ENCODE measurements at regions not wholly inside any gene's neighbourhood (a gene's known extent, or its start where the extent isn't known, plus 50 kb on each side); places are given as distances from the start of the nearest gene placed in this dataset.

GRCh38 chr1:177517546-177517945 lies 346.8 kb downstream of the BRINP2 start:
- intact Hi-C loops (cut with micrococcal nuclease; ENCODE audit: unreplicated experiment) = no loop called here
- ChIA-PET POLR2A (ENCODE audit: unreplicated experiment) (no interaction called here), CTCF (no interaction called here)
- no TSS peak for BruUV-seq (replicated peaks)
- no peaks in the 10 kb centered on the region for H3K9me2 ChIP-seq (ENCODE audit: insufficient read depth)
- H3K4me1 ChIP-seq (replicated peaks; ENCODE audit: insufficient read depth) = no peaks in the 10 kb centered on the region
- H3F3A ChIP-seq (ENCODE audit: insufficient read depth, low read depth) = no peaks in the 10 kb centered on the region
- no peak overlapping the region for H3K27ac ChIP-seq
- H3K4me3 ChIP-seq = no peak overlapping the region
- no peaks in the 10 kb centered on the region for H3K9me3 ChIP-seq (ENCODE audit: insufficient read depth, low read depth)
- H2AFZ ChIP-seq = no peak overlapping the region
- no peaks in the 10 kb centered on the region for H3K27me3 ChIP-seq (ENCODE audit: insufficient read depth, low read depth)
- no peaks in the 10 kb centered on the region for H3K79me2 ChIP-seq (ENCODE audit: low read depth)
- H4K20me1 ChIP-seq (ENCODE audit: insufficient read depth) = no peaks in the 10 kb centered on the region
- no peak for DNase-seq
- no peaks in the 10 kb centered on the region for H3K36me3 ChIP-seq (ENCODE audit: low read depth)
- TF ChIP-seq CTCF (conservative IDR thresholded peaks at IDR 0.05) (no peak), EZH2 (IDR thresholded peaks at IDR 0.05; ENCODE audit: low read depth) (no peak)
- no peak overlapping the region for H3K4me2 ChIP-seq

- no peak overlapping the region for H2AFZ ChIP-seq
- BruUV-seq (replicated peaks) = no TSS peak
These were observed 343.4 kb downstream of the BRINP2 start for GRCh38 chr1:177514207-177514606.

GRCh38 chr1:177511036-177511435 lies 340.3 kb downstream of the BRINP2 start:
- no peaks in the 10 kb centered on the region for H3K36me3 ChIP-seq (ENCODE audit: low read depth)
- no peak overlapping the region for H3K27ac ChIP-seq
- H3K4me2 ChIP-seq = no peak overlapping the region
- no peak for TF ChIP-seq CTCF (conservative IDR thresholded peaks at IDR 0.05)
- TF ChIP-seq EZH2 (IDR thresholded peaks at IDR 0.05; ENCODE audit: low read depth) = no peak
- H4K20me1 ChIP-seq (ENCODE audit: insufficient read depth) = no peaks in the 10 kb centered on the region
- no TSS peak for BruUV-seq (replicated peaks)
- intact Hi-C loops (cut with micrococcal nuclease; ENCODE audit: unreplicated experiment) = no loop called here
- H3K4me1 ChIP-seq (replicated peaks; ENCODE audit: insufficient read depth) = no peaks in the 10 kb centered on the region
- no peak overlapping the region for H2AFZ ChIP-seq
- H3F3A ChIP-seq (ENCODE audit: insufficient read depth, low read depth) = no peaks in the 10 kb centered on the region
- H3K79me2 ChIP-seq (ENCODE audit: low read depth) = no peaks in the 10 kb centered on the region
- no peaks in the 10 kb centered on the region for H3K9me2 ChIP-seq (ENCODE audit: insufficient read depth)
- ChIA-PET CTCF (no interaction called here), POLR2A (ENCODE audit: unreplicated experiment) (no interaction called here)
- no peaks in the 10 kb centered on the region for H3K9me3 ChIP-seq (ENCODE audit: insufficient read depth, low read depth)
- H3K4me3 ChIP-seq = no peak overlapping the region
- no peaks in the 10 kb centered on the region for H3K27me3 ChIP-seq (ENCODE audit: insufficient read depth, low read depth)
- DNase-seq = no peak

More at GRCh38 chr1:177514207-177514606, 343.4 kb downstream of the BRINP2 start:
- H3K4me3 ChIP-seq = no peak overlapping the region
- intact Hi-C loops (cut with micrococcal nuclease; ENCODE audit: unreplicated experiment) = no loop called here
- H3K9me3 ChIP-seq (ENCODE audit: insufficient read depth, low read depth) = no peaks in the 10 kb centered on the region
- no peaks in the 10 kb centered on the region for H3K4me1 ChIP-seq (replicated peaks; ENCODE audit: insufficient read depth)
- no peak overlapping the region for H3K27ac ChIP-seq
- no peaks in the 10 kb centered on the region for H3K36me3 ChIP-seq (ENCODE audit: low read depth)
- H3K4me2 ChIP-seq = no peak overlapping the region
- TF ChIP-seq EZH2 (IDR thresholded peaks at IDR 0.05; ENCODE audit: low read depth) (no peak), CTCF (conservative IDR thresholded peaks at IDR 0.05) (no peak)
- POLR2A ChIA-PET (ENCODE audit: unreplicated experiment) = no interaction called here
- DNase-seq = no peak
- H3K27me3 ChIP-seq (ENCODE audit: insufficient read depth, low read depth) = no peaks in the 10 kb centered on the region
- no peaks in the 10 kb centered on the region for H3K9me2 ChIP-seq (ENCODE audit: insufficient read depth)
- H3F3A ChIP-seq (ENCODE audit: insufficient read depth, low read depth) = no peaks in the 10 kb centered on the region
- CTCF ChIA-PET = no interaction called here
- H3K79me2 ChIP-seq (ENCODE audit: low read depth) = no peaks in the 10 kb centered on the region
- H4K20me1 ChIP-seq (ENCODE audit: insufficient read depth) = no peaks in the 10 kb centered on the region

Data from PC-9 (cell line).